ENCODE measurements at regions not wholly inside any gene's neighbourhood (a gene's known extent, or its start where the extent isn't known, plus 50 kb on each side); places are given as distances from the start of the nearest gene placed in this dataset.

DNA sequence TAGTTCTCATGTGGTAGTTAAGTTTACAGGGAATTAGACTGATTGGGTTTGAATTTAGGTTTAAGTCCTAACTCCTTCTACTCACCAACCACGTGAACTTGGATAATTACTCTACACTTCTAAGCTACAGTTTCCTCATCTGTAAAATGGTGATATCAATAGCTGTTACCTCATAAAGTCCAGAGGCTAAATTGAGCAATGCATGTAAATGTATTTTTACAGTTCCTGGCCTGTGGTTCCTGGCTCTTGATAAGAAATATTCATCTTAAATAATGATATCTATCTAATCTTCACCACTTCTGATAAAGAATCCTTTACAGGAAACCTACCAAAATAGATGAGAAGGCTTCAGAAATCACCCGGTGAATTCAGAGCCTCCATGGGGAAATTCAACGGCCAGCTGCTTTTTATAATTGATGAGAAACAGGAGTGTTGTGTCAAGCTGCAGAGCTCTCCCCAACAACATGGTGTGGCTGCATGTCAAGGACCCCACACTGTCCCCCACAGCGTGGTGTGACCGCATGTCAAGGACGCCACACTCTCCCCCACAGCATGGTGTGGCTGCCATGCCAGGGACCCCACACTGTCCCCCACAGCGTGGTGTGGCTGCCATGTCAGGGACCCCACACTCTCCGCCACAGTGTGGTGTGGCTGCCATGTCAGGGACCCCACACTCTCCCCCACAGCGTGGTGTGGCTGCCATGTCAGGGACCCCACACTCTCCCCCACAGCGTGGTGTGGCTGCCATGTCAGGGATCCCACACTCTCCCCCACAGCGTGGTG lies 80.8 kb upstream of the PEX5L start:
- 100% methylated on average over 3 of the region's 11 CpGs for WGBS (ENCODE audit: insufficient coverage)
- CTCF ChIA-PET: no interaction called here
- no peaks in the 10 kb centered on the region for H3K27me3 ChIP-seq (replicated peaks in 2 of 5; ENCODE audit: control insufficient read depth in 4 of 5, insufficient read depth in 5 of 5, low read length in 4 of 5)
- no peak overlapping the region for H3K27ac ChIP-seq (ENCODE audit: insufficient read depth in 1 of 2, low read depth in 1 of 2, low read length in 2 of 2, poor library complexity in 1 of 2, severe bottlenecking in 2 of 2)
- no peaks in the 10 kb centered on the region for H3K9me3 ChIP-seq (ENCODE audit: control extremely low read depth in 1 of 5, control insufficient read depth in 4 of 5, insufficient read depth in 2 of 5, low read depth in 1 of 5, low read length in 4 of 5)
- no peaks in the 10 kb centered on the region for H3K4me1 ChIP-seq (ENCODE audit: control extremely low read depth in 1 of 4, control insufficient read depth in 4 of 4, insufficient read depth in 4 of 4, low read length in 3 of 4)
- H3K36me3 ChIP-seq (ENCODE audit: control insufficient read depth in 4 of 4, insufficient read depth in 4 of 4, low read length in 3 of 4): no peaks in the 10 kb centered on the region
- H3K4me3 ChIP-seq (ENCODE audit: control insufficient read depth in 1 of 7, extremely low read depth in 1 of 7, insufficient read depth in 4 of 7, low read depth in 2 of 7, low read length in 6 of 7): no peak overlapping the region
- DNase-seq: no peak
- POLR2A ChIA-PET: no interaction called here

DNA sequence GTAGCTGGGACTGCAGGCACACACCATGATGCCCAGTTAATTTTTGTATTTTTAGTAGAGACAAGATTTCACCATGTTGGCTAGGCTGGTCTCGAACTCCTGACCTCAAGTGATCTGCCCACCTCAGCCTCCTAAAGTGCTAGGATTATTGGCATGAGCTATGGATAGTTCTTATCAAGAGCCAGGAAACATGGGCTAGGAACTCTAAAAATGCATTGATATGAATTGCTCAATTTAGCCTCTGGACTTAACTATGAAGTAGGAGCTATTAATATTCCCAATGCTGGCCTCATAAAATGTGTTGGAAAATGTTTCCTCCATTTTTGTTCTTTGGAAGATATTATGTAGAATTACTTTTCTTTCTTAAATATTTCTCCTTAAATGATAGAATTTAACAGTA lies 82.8 kb upstream of the PEX5L start:
- Histone ChIP-seq H3K4me1 (ENCODE audit: control extremely low read depth in 1 of 4, control insufficient read depth in 4 of 4, insufficient read depth in 4 of 4, low read length in 3 of 4) (no peaks in the 10 kb centered on the region), H3K27me3 (replicated peaks in 2 of 5; ENCODE audit: control insufficient read depth in 4 of 5, insufficient read depth in 5 of 5, low read length in 4 of 5) (no peaks in the 10 kb centered on the region), H3K9me3 (ENCODE audit: control extremely low read depth in 1 of 5, control insufficient read depth in 4 of 5, insufficient read depth in 2 of 5, low read depth in 1 of 5, low read length in 4 of 5) (peaks cover 0 to 2% (median 0%) of the 10 kb centered on the region in 5 experiments), H3K36me3 (ENCODE audit: control insufficient read depth in 4 of 4, insufficient read depth in 4 of 4, low read length in 3 of 4) (no peaks in the 10 kb centered on the region), H3K4me3 (ENCODE audit: control insufficient read depth in 1 of 7, extremely low read depth in 1 of 7, insufficient read depth in 4 of 7, low read depth in 2 of 7, low read length in 6 of 7) (no peak overlapping the region), H3K27ac (ENCODE audit: insufficient read depth in 1 of 2, low read depth in 1 of 2, low read length in 2 of 2, poor library complexity in 1 of 2, severe bottlenecking in 2 of 2) (no peak overlapping the region)
- ChIA-PET POLR2A (no interaction called here), CTCF (no interaction called here)
- WGBS (ENCODE audit: insufficient coverage): 100% methylated on average over 1 of the region's 1 CpG
- no peak for DNase-seq

DNA sequence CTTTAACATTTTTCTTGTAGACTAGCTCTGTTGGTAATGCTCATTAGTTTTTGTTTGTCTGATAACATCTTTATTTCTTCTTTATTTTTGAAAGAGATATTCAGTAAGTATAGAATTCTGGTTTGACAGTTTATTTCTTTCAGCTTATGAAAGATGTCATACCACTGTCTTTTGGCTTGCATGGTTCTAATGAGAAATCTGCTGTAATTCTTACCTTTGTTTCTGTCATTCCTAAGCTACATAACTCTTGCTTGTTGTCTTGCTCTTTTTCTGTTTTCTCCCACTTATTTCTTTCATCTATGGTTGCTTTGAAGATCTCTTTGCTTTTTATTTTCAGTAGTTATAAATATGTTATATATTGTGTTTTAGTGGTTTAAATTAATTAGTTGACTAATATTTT lies 87.2 kb upstream of the PEX5L start:
- ChIA-PET POLR2A (no interaction called here), CTCF (no interaction called here)
- no peaks in the 10 kb centered on the region for H3K27me3 ChIP-seq (replicated peaks in 2 of 5; ENCODE audit: control insufficient read depth in 4 of 5, insufficient read depth in 5 of 5, low read length in 4 of 5)

DNA sequence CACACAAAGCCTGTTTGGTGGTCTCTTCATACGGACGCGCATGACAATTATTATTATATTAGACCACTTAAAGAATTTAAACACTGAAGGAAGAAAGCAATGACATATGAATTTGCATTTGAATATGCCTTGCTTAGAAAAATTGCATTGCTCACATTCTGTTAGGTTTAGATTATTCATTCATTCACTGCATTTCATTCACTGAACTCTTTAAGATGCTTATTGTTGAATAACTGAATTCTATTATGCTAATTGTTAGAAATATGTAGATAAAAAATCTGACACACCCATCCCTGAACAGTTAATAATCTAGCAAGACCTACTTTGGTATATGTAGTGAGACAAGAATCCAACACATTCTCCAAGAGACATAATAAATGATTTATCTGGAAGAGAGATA lies 94.4 kb upstream of the PEX5L start:
- peaks cover 0 to 2% (median 0%) of the 10 kb centered on the region in 5 experiments for H3K9me3 ChIP-seq (ENCODE audit: control extremely low read depth in 1 of 5, control insufficient read depth in 4 of 5, insufficient read depth in 2 of 5, low read depth in 1 of 5, low read length in 4 of 5)
- DNase-seq: no peak
- H3K36me3 ChIP-seq (ENCODE audit: control insufficient read depth in 4 of 4, insufficient read depth in 4 of 4, low read length in 3 of 4): no peaks in the 10 kb centered on the region
- H3K27me3 ChIP-seq (replicated peaks in 2 of 5; ENCODE audit: control insufficient read depth in 4 of 5, insufficient read depth in 5 of 5, low read length in 4 of 5): no peaks in the 10 kb centered on the region
- no peaks in the 10 kb centered on the region for H3K4me1 ChIP-seq (ENCODE audit: control extremely low read depth in 1 of 4, control insufficient read depth in 4 of 4, insufficient read depth in 4 of 4, low read length in 3 of 4)
- no CpG with 5 or more reads among the region's 3 CpGs for WGBS (ENCODE audit: insufficient coverage)
- no peak overlapping the region for H3K4me3 ChIP-seq (ENCODE audit: control insufficient read depth in 1 of 7, extremely low read depth in 1 of 7, insufficient read depth in 4 of 7, low read depth in 2 of 7, low read length in 6 of 7)
- POLR2A ChIA-PET: no interaction called here
- CTCF ChIA-PET: no interaction called here
- H3K27ac ChIP-seq (ENCODE audit: insufficient read depth in 1 of 2, low read depth in 1 of 2, low read length in 2 of 2, poor library complexity in 1 of 2, severe bottlenecking in 2 of 2): no peak overlapping the region

More for the DNA sequence above, 87.2 kb upstream of the PEX5L start:
- H3K27ac ChIP-seq (ENCODE audit: insufficient read depth in 1 of 2, low read depth in 1 of 2, low read length in 2 of 2, poor library complexity in 1 of 2, severe bottlenecking in 2 of 2): no peak overlapping the region
- no peak overlapping the region for H3K4me3 ChIP-seq (ENCODE audit: control insufficient read depth in 1 of 7, extremely low read depth in 1 of 7, insufficient read depth in 4 of 7, low read depth in 2 of 7, low read length in 6 of 7)
- no peaks in the 10 kb centered on the region for H3K4me1 ChIP-seq (ENCODE audit: control extremely low read depth in 1 of 4, control insufficient read depth in 4 of 4, insufficient read depth in 4 of 4, low read length in 3 of 4)
- H3K36me3 ChIP-seq (ENCODE audit: control insufficient read depth in 4 of 4, insufficient read depth in 4 of 4, low read length in 3 of 4): no peaks in the 10 kb centered on the region
- no peak for DNase-seq
- H3K9me3 ChIP-seq (ENCODE audit: control extremely low read depth in 1 of 5, control insufficient read depth in 4 of 5, insufficient read depth in 2 of 5, low read depth in 1 of 5, low read length in 4 of 5): peaks cover 0 to 4% (median 0%) of the 10 kb centered on the region in 5 experiments

DNA sequence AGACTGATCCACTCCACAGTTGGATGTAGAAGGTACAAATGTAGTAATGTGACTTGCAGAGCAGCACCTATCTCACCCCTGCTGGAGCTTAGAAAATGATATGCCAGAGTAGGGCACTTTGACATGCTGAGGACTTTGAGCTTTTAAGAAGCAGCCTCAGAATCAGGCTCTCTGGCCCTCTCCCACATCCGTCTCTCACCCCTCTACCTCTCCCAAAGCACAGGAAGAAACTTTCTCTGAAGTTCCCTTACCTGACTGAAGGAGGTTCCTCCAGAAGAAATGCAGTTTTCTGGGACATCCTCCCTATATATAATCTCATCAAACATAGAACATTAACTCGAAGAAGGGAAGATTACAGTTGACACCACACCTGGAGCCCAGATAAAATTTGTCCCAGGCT lies 98.4 kb upstream of the PEX5L start:
- ChIA-PET CTCF (no interaction called here), POLR2A (no interaction called here)
- WGBS (ENCODE audit: insufficient coverage): 73% methylated on average over 2 of the region's 2 CpGs
- no peaks in the 10 kb centered on the region for H3K4me1 ChIP-seq (ENCODE audit: control extremely low read depth in 1 of 4, control insufficient read depth in 4 of 4, insufficient read depth in 4 of 4, low read length in 3 of 4)
- H3K27ac ChIP-seq (ENCODE audit: insufficient read depth in 1 of 2, low read depth in 1 of 2, low read length in 2 of 2, poor library complexity in 1 of 2, severe bottlenecking in 2 of 2): no peak overlapping the region
- H3K27me3 ChIP-seq (replicated peaks in 2 of 5; ENCODE audit: control insufficient read depth in 4 of 5, insufficient read depth in 5 of 5, low read length in 4 of 5): no peaks in the 10 kb centered on the region
- no peaks in the 10 kb centered on the region for H3K36me3 ChIP-seq (ENCODE audit: control insufficient read depth in 4 of 4, insufficient read depth in 4 of 4, low read length in 3 of 4)
- H3K4me3 ChIP-seq (ENCODE audit: control insufficient read depth in 1 of 7, extremely low read depth in 1 of 7, insufficient read depth in 4 of 7, low read depth in 2 of 7, low read length in 6 of 7): no peak overlapping the region
- H3K9me3 ChIP-seq (ENCODE audit: control extremely low read depth in 1 of 5, control insufficient read depth in 4 of 5, insufficient read depth in 2 of 5, low read depth in 1 of 5, low read length in 4 of 5): no peaks in the 10 kb centered on the region
- no peak for DNase-seq

DNA sequence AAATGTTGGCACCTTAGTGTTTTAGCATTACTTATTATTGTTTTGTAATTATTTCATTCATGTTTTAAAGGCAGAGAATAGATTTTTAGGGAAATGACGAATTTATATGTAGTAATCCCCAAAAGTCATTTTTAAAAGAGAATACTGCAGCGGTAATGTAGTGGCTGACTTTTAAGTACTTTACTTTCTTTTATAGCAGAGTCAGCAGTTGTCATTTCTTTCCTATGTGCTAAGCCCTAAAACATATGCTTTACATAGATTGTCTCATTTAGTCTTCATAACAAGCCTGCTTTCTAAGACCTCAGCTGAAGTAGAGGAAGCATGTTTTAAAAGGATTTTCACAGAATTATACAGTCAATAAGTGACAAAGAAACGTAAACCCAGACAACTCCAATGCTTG lies 102.1 kb upstream of the PEX5L start:
- no peaks in the 10 kb centered on the region for H3K4me1 ChIP-seq (ENCODE audit: control extremely low read depth in 1 of 4, control insufficient read depth in 4 of 4, insufficient read depth in 4 of 4, low read length in 3 of 4)
- H3K27me3 ChIP-seq (replicated peaks in 2 of 5; ENCODE audit: control insufficient read depth in 4 of 5, insufficient read depth in 5 of 5, low read length in 4 of 5): no peaks in the 10 kb centered on the region
- POLR2A ChIA-PET: no interaction called here
- CTCF ChIA-PET: no interaction called here
- H3K27ac ChIP-seq (ENCODE audit: insufficient read depth in 1 of 2, low read depth in 1 of 2, low read length in 2 of 2, poor library complexity in 1 of 2, severe bottlenecking in 2 of 2): no peak overlapping the region
- no peaks in the 10 kb centered on the region for H3K9me3 ChIP-seq (ENCODE audit: control extremely low read depth in 1 of 5, control insufficient read depth in 4 of 5, insufficient read depth in 2 of 5, low read depth in 1 of 5, low read length in 4 of 5)
- DNase-seq: no peak
- H3K4me3 ChIP-seq (ENCODE audit: control insufficient read depth in 1 of 7, extremely low read depth in 1 of 7, insufficient read depth in 4 of 7, low read depth in 2 of 7, low read length in 6 of 7): no peak overlapping the region
- 100% methylated on average over 1 of the region's 3 CpGs for WGBS (ENCODE audit: insufficient coverage)
- no peaks in the 10 kb centered on the region for H3K36me3 ChIP-seq (ENCODE audit: control insufficient read depth in 4 of 4, insufficient read depth in 4 of 4, low read length in 3 of 4)

DNA sequence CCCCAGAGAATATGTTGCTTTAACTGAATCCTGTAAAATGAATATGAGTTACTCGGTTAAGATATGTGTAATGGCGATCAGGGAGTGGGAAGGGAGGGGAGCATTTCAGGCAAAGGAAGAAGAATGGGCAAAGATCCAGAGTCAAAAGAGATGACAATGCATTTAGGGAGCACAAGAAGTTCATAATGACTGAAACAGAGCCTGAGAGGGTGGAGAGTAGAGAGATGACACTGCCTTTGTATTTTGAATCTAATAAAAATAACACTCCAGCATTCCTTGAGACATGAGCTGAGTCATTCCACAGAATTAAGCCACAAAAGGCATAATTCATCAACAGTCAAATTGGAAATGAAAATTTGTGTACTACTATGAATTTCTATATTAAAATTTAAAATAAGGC lies 105.3 kb upstream of the PEX5L start:
- Histone ChIP-seq H3K27ac (ENCODE audit: insufficient read depth in 1 of 2, low read depth in 1 of 2, low read length in 2 of 2, poor library complexity in 1 of 2, severe bottlenecking in 2 of 2) (no peak overlapping the region), H3K9me3 (ENCODE audit: control extremely low read depth in 1 of 5, control insufficient read depth in 4 of 5, insufficient read depth in 2 of 5, low read depth in 1 of 5, low read length in 4 of 5) (no peaks in the 10 kb centered on the region), H3K27me3 (replicated peaks in 2 of 5; ENCODE audit: control insufficient read depth in 4 of 5, insufficient read depth in 5 of 5, low read length in 4 of 5) (no peaks in the 10 kb centered on the region), H3K36me3 (ENCODE audit: control insufficient read depth in 4 of 4, insufficient read depth in 4 of 4, low read length in 3 of 4) (no peaks in the 10 kb centered on the region), H3K4me3 (ENCODE audit: control insufficient read depth in 1 of 7, extremely low read depth in 1 of 7, insufficient read depth in 4 of 7, low read depth in 2 of 7, low read length in 6 of 7) (no peak overlapping the region), H3K4me1 (ENCODE audit: control extremely low read depth in 1 of 4, control insufficient read depth in 4 of 4, insufficient read depth in 4 of 4, low read length in 3 of 4) (no peaks in the 10 kb centered on the region)
- POLR2A ChIA-PET: no interaction called here
- WGBS (ENCODE audit: insufficient coverage): 100% methylated on average over 2 of the region's 2 CpGs
- CTCF ChIA-PET: no interaction called here
- DNase-seq: no peak
